Bronchial epithelial cell (primary cell): ENCODE measurements at regions not wholly inside any gene's neighbourhood (a gene's known extent, or its start where the extent isn't known, plus 50 kb on each side); places are given as distances from the start of the nearest gene placed in this dataset.

Experiments used
- DNase-seq: peaks from one replicate; pipeline ENCODE4 v3.0.0-alpha.2; 2010; ENCODE audit warnings: low read depth
- FAIRE-seq: peaks from 2 replicates; lab custom pipeline; 2011; peaks lifted over from hg19 to GRCh38; lab: Jason Lieb, UNC
- H3K27me3 ChIP-seq: 2 replicates; pipeline ENCODE4 v1.5.1; 2011; ENCODE audit warnings: low read length; ENCODE audit not compliant: control insufficient read depth, insufficient read depth
- H3K36me3 ChIP-seq: 2 replicates; pipeline ENCODE4 v1.5.1; 2011; ENCODE audit warnings: low read length; ENCODE audit not compliant: control insufficient read depth, insufficient read depth
- H3K4me3 ChIP-seq: 2 replicates; pipeline ENCODE4 v1.5.1; 2011; ENCODE audit warnings: mild to moderate bottlenecking, low read depth, low read length, control low read depth
- CTCF ChIP-seq: IDR thresholded peaks from 2 replicates; pipeline ENCODE4 v1.5.1; 2011; ENCODE audit warnings: mild to moderate bottlenecking, moderate library complexity, low read length, control low read depth, inconsistent platforms; ENCODE audit not compliant: insufficient read depth, severe bottlenecking

GRCh38 chr18:14928396-14928795 lies 180.4 kb downstream of the ANKRD30B start:
- DNase-seq = no peak
- no peak for FAIRE-seq
- Histone ChIP-seq H3K4me3 (no peak overlapping the region), H3K36me3 (no peaks in the 10 kb centered on the region), H3K27me3 (no peaks in the 10 kb centered on the region)
- TF ChIP-seq CTCF = no peak

GRCh38 chr18:14930076-14930475 lies 182.1 kb downstream of the ANKRD30B start:
- no peak for FAIRE-seq
- TF ChIP-seq CTCF = no peak
- Histone ChIP-seq H3K4me3 (no peak overlapping the region), H3K27me3 (no peaks in the 10 kb centered on the region), H3K36me3 (no peaks in the 10 kb centered on the region)
- no peak for DNase-seq

- H3K4me3 ChIP-seq = no peak overlapping the region
- FAIRE-seq = no peak
- TF ChIP-seq CTCF = no peak
These were observed 182.6 kb downstream of the ANKRD30B start for GRCh38 chr18:14930576-14930975.

GRCh38 chr18:14933049-14933851 lies 185.3 kb downstream of the ANKRD30B start:
- Histone ChIP-seq H3K27me3 (no peaks in the 10 kb centered on the region), H3K36me3 (no peaks in the 10 kb centered on the region), H3K4me3 (no peak overlapping the region)
- FAIRE-seq (no peak), DNase-seq (no peak)
- no peak for TF ChIP-seq CTCF

More at GRCh38 chr18:14930576-14930975, 182.6 kb downstream of the ANKRD30B start:
- no peaks in the 10 kb centered on the region for H3K36me3 ChIP-seq
- H3K27me3 ChIP-seq = no peaks in the 10 kb centered on the region
- DNase-seq = no peak

GRCh38 chr18:14933964-14934363 lies 186.0 kb downstream of the ANKRD30B start:
- no peaks in the 10 kb centered on the region for H3K27me3 ChIP-seq
- TF ChIP-seq CTCF = no peak
- no peak overlapping the region for H3K4me3 ChIP-seq
- DNase-seq = no peak
- no peaks in the 10 kb centered on the region for H3K36me3 ChIP-seq
- no peak for FAIRE-seq

GRCh38 chr18:14935210-14935609 lies 187.2 kb downstream of the ANKRD30B start:
- no peak for FAIRE-seq
- TF ChIP-seq CTCF = no peak
- Histone ChIP-seq H3K27me3 (no peaks in the 10 kb centered on the region), H3K36me3 (no peaks in the 10 kb centered on the region), H3K4me3 (no peak overlapping the region)
- no peak for DNase-seq
